ENCODE measurements at regions not wholly inside any gene's neighbourhood (a gene's known extent, or its start where the extent isn't known, plus 50 kb on each side); places are given as distances from the start of the nearest gene placed in this dataset.

DNA sequence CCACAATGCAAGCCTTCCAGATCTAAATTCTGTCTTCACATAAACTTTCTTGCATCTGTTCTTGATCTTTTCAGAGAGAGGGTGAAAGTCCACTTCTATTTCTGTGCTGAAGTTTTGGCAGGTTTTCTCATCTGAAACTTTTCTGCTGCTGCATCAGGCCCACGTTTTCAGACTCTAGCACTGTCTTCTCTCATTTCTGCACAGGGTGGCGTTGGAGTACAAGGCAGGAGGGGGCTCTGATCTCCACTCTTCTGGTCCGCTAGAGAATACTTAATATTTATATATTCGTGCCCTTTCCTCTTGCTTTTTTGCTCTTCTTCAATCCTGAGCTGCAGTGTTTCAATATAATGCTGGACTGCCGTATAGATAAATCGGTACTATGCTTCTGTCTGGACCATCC lies 204.0 kb upstream of the PRDM9 start:
- no peak for DNase-seq (ENCODE audit: low read depth)
- TF ChIP-seq, protein P1, sequence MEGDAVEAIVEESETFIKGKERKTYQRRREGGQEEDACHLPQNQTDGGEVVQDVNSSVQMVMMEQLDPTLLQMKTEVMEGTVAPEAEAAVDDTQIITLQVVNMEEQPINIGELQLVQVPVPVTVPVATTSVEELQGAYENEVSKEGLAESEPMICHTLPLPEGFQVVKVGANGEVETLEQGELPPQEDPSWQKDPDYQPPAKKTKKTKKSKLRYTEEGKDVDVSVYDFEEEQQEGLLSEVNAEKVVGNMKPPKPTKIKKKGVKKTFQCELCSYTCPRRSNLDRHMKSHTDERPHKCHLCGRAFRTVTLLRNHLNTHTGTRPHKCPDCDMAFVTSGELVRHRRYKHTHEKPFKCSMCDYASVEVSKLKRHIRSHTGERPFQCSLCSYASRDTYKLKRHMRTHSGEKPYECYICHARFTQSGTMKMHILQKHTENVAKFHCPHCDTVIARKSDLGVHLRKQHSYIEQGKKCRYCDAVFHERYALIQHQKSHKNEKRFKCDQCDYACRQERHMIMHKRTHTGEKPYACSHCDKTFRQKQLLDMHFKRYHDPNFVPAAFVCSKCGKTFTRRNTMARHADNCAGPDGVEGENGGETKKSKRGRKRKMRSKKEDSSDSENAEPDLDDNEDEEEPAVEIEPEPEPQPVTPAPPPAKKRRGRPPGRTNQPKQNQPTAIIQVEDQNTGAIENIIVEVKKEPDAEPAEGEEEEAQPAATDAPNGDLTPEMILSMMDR (conservative IDR thresholded peaks at IDR 0.05; ENCODE audit: low read length): no peak
- no peak overlapping the region for H3K4me3 ChIP-seq (ENCODE audit: low read length)

DNA sequence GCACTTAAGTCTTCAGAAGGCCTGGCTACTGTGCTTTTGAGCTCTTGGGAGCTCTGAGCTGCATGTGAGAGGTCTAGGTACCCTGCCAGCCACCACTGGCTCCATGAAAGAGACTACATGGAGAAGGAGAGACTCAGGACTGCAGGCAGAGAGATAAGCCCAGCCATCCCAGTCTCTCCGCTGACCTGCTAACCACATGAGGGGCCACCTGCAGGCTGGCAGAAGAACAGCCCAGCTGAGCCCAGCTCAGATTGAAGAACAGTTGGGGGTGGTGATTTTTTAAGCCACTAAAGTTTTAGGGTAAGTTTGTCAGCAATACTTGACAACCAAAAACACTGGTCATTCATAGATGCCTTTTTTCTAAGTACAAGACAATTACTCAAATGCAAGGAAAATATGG lies 205.0 kb upstream of the PRDM9 start:
- H3K4me3 ChIP-seq (ENCODE audit: low read length): no peak overlapping the region
- DNase-seq (ENCODE audit: low read depth): no peak
- TF ChIP-seq, protein P1 (conservative IDR thresholded peaks at IDR 0.05; ENCODE audit: low read length): no peak

DNA sequence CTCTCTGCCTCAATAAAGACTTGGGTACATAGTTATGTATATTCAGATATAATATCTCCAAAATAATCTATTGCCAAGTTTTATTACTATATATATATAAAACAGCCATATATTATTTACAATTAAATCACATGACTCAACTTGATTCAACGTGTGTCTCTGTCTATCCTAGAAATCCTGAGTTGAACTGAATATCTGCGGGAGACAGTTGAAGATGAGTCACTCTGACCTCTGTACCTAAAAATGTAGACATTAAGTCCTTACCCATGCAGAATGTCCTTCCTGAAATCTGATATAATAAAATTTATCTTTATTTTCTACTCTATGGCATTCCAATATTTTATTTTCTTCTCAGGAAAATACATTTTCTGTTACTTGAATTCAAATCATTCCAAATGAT lies 218.2 kb upstream of the PRDM9 start:
- H3K4me3 ChIP-seq (ENCODE audit: low read length): no peak overlapping the region
- DNase-seq (ENCODE audit: low read depth): no peak
- TF ChIP-seq, protein P1 (conservative IDR thresholded peaks at IDR 0.05; ENCODE audit: low read length): no peak

DNA sequence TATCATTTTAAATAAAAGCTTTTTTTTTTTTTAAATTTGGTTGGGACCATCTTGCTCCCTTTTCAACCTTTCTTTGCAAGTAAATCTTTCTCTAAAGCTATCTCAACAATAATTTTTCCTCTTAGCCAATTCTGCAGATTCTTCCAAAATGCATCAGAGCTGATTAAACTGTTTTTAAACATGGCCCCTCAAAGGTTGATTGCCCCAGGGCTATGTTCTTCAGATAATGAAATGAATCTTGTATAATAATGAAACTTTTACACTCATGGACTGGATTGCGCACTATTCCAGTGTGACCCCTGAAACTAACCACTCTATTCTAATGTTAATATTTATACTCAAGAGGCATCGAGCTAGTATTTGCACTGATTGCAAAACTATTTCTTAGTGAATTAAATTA lies 222.8 kb upstream of the PRDM9 start:
- no peak for DNase-seq (ENCODE audit: low read depth)
- TF ChIP-seq, protein P1 (conservative IDR thresholded peaks at IDR 0.05; ENCODE audit: low read length): no peak
- H3K4me3 ChIP-seq (ENCODE audit: low read length): no peak overlapping the region

DNA sequence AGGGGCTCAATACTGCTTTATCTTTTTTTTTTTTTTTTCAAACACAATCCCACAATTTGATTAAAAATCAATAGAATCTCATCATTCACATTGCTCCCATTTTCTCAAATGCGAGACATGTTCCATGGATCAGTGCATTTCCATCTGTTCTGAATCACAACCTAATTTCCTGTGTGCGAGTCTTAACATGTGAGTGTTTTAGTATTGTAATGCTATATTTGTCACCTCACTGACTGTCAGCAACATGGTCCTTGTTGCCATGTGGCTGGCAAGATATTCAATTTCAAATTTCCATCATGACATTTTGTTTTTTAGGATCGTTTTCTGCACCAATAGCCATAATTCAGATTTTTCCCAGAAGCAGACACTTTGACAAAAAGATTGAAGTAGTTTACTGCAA lies 233.2 kb upstream of the PRDM9 start:
- no peak for DNase-seq (ENCODE audit: low read depth)
- TF ChIP-seq, protein P1 (conservative IDR thresholded peaks at IDR 0.05; ENCODE audit: low read length): no peak

DNA sequence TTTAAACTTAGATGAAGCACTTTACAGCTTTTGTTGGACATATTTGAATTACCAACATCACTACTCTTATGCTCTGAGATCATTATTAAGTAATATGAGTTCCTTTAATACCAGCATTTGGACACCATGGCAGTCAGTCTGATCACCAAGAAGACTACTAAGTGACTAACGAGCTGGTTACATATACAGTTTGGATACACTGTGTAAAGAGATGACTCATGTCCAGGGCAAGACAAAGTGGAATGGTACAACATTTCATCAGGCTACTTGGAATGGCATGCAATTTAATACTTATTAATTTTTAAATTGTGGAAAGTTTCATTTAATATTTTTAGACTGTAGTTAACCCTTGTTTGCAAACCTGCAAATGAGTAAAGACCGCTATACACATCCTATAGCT lies 237.4 kb upstream of the PRDM9 start:
- H3K4me3 ChIP-seq (ENCODE audit: low read length): no peak overlapping the region
- TF ChIP-seq, protein P1 (conservative IDR thresholded peaks at IDR 0.05; ENCODE audit: low read length): no peak
- no peak for DNase-seq (ENCODE audit: low read depth)

More for the DNA sequence above, 233.2 kb upstream of the PRDM9 start:
- no peak overlapping the region for H3K4me3 ChIP-seq (ENCODE audit: low read length)

DNA sequence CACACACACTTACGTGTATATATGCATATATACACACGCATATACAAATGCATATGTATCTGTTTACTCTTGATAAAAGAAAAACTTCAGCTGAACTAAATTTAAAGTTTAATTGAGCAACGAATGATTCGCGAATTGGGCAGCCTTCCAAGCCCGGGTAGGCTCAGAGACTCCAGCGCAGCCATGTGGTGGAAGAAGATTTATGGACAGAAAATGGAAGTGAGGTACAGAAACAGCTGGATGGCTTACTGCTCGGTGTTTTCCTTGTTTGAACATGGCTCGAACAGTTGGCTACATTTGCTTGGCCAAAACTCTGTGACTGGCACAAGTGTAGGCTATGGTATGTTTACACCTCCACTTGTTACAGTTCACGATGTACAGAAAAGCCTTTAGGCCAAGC lies 239.3 kb upstream of the PRDM9 start:
- no peak overlapping the region for H3K4me3 ChIP-seq (ENCODE audit: low read length)
- no peak for DNase-seq (ENCODE audit: low read depth)
- TF ChIP-seq, protein P1 (conservative IDR thresholded peaks at IDR 0.05; ENCODE audit: low read length): no peak

All from AG10803 (cell line).